HEK293 (cell line): ENCODE measurements at regions not wholly inside any gene's neighbourhood (a gene's known extent, or its start where the extent isn't known, plus 50 kb on each side); places are given as distances from the start of the nearest gene placed in this dataset.

ENCODE experiments used
- CTCF ChIA-PET: fragments of 350-600 bp; formaldehyde crosslinking; extraction: SDS; loops from one replicate; lab custom pipeline; 2021; ENCODE audit warnings: antibody characterized with exemption; lab: Yijun Ruan, JAX
- POLR2A ChIA-PET: fragments of 300-600 bp; formaldehyde crosslinking; extraction: SDS; loops from one replicate; lab custom pipeline; 2020; ENCODE audit warnings: antibody characterized with exemption, inconsistent platforms; lab: Yijun Ruan, JAX
- H3K27ac ChIP-seq: fragments of 200-500 bp; sonication (Bioruptor generic); 2 replicates; pipeline ENCODE4 v1.5.1; 2014; ENCODE audit warnings: low read depth, low read length, control low read depth, inconsistent platforms; ENCODE audit errors: extremely low read depth
- H3K36me3 ChIP-seq, 2 experiments: fragments of 200-500 bp in 1 of 2; sonication (Bioruptor generic) in 1 of 2; 1 replicate in 1 of 2; 2 replicates in 1 of 2; pipeline ENCODE4 v1.5.1; 2014 to 2017; ENCODE audit warnings: inconsistent platforms in 2 of 2, low read length in 2 of 2; ENCODE audit not compliant: control insufficient read depth in 2 of 2, insufficient read depth in 1 of 2
- H3K4me1 ChIP-seq: fragments of 200-500 bp; sonication (Bioruptor generic); 2 replicates; pipeline ENCODE4 v1.5.1; 2014; ENCODE audit warnings: mild to moderate bottlenecking, low read length, inconsistent platforms; ENCODE audit not compliant: control insufficient read depth, insufficient read depth
- H3K4me3 ChIP-seq: 2 replicates; pipeline ENCODE4 v1.5.1; 2011; ENCODE audit warnings: low read depth, mild to moderate bottlenecking, control low read depth, low read length, moderate library complexity
- H3K9me3 ChIP-seq: fragments of 200-500 bp; sonication (Bioruptor generic); 2 replicates; pipeline ENCODE4 v1.5.1; 2014; ENCODE audit warnings: low read depth, low read length, inconsistent platforms; ENCODE audit not compliant: control insufficient read depth, insufficient read depth
- GLIS1 ChIP-seq: fragments of 450-650 bp; formaldehyde crosslinking; IDR thresholded peaks from 2 replicates; pipeline ENCODE4 v1.5.1; 2016; ENCODE audit warnings: missing biosample characterization, missing genetic modification characterization
- GLIS2 ChIP-seq: fragments of 450-650 bp; formaldehyde crosslinking; IDR thresholded peaks from 2 replicates; pipeline ENCODE4 v1.5.1; 2016; ENCODE audit warnings: missing biosample characterization, missing genetic modification characterization
- ZBTB17 ChIP-seq: fragments of 450-650 bp; formaldehyde crosslinking; IDR thresholded peaks from 2 replicates; pipeline ENCODE4 v1.5.1; 2016; ENCODE audit warnings: missing biosample characterization, missing genetic modification characterization
- ZFHX2 ChIP-seq: fragments of 450-650 bp; formaldehyde crosslinking; conservative IDR thresholded peaks from 2 replicates; pipeline ENCODE4 v1.5.1; 2016; ENCODE audit warnings: missing biosample characterization, missing genetic modification characterization
- ZNF132 ChIP-seq: fragments of 450-650 bp; formaldehyde crosslinking; IDR thresholded peaks from 2 replicates; pipeline ENCODE4 v1.5.1; 2017; ENCODE audit warnings: missing biosample characterization, missing genetic modification characterization, borderline replicate concordance
- ZNF138 ChIP-seq: fragments of 450-650 bp; formaldehyde crosslinking; IDR thresholded peaks from 2 replicates; pipeline ENCODE4 v1.5.1; 2016; ENCODE audit warnings: missing biosample characterization, missing genetic modification characterization, borderline replicate concordance
- ZNF184 ChIP-seq: fragments of 450-650 bp; IDR thresholded peaks from 2 replicates; pipeline ENCODE4 v1.5.1; 2018; ENCODE audit warnings: missing biosample characterization, mild to moderate bottlenecking, missing genetic modification characterization
- ZNF366 ChIP-seq: fragments of 450-650 bp; formaldehyde crosslinking; conservative IDR thresholded peaks from 2 replicates; pipeline ENCODE4 v1.5.1; 2016; ENCODE audit warnings: missing biosample characterization, missing genetic modification characterization
- ZNF585B ChIP-seq: fragments of 450-650 bp; formaldehyde crosslinking; IDR thresholded peaks from 2 replicates; pipeline ENCODE4 v1.5.1; 2016; ENCODE audit warnings: missing biosample characterization, missing genetic modification characterization
- ZNF626 ChIP-seq: fragments of 450-650 bp; sonication (Bioruptor Pico); formaldehyde crosslinking; IDR thresholded peaks from 2 replicates; pipeline ENCODE4 v1.5.1; 2018; ENCODE audit warnings: missing biosample characterization, missing genetic modification characterization, inconsistent platforms
- ZNF654 ChIP-seq: fragments of 450-650 bp; formaldehyde crosslinking; IDR thresholded peaks from 2 replicates; pipeline ENCODE4 v1.5.1; 2016; ENCODE audit warnings: low read depth, missing biosample characterization, missing genetic modification characterization
- ZNF658 ChIP-seq: fragments of 450-650 bp; formaldehyde crosslinking; IDR thresholded peaks from 2 replicates; pipeline ENCODE4; 2016; ENCODE audit warnings: missing biosample characterization, missing genetic modification characterization
- ZNF707 ChIP-seq: fragments of 450-650 bp; formaldehyde crosslinking; IDR thresholded peaks from 2 replicates; pipeline ENCODE4 v1.5.1; 2016; ENCODE audit warnings: missing biosample characterization, missing genetic modification characterization
- ZNF768 ChIP-seq: fragments of 450-650 bp; formaldehyde crosslinking; IDR thresholded peaks from 2 replicates; pipeline ENCODE4 v1.5.1; 2018; ENCODE audit warnings: missing biosample characterization, mild to moderate bottlenecking, missing genetic modification characterization
- ZNF843 ChIP-seq: fragments of 450-650 bp; formaldehyde crosslinking; IDR thresholded peaks from 2 replicates; pipeline ENCODE4 v1.5.1; 2016; ENCODE audit warnings: missing biosample characterization, missing genetic modification characterization
- ZSCAN30 ChIP-seq: fragments of 450-650 bp; IDR thresholded peaks from 2 replicates; pipeline ENCODE4 v1.5.1; 2018; ENCODE audit warnings: missing biosample characterization, mild to moderate bottlenecking, missing genetic modification characterization, moderate library complexity
- TF ChIP-seq, protein P1 (sequence below): fragments of 450-650 bp; formaldehyde crosslinking; IDR thresholded peaks from 2 replicates; pipeline ENCODE4 v1.5.1; 2016; ENCODE audit warnings: missing biosample characterization, missing genetic modification characterization, borderline replicate concordance
- TF ChIP-seq, protein P2 (sequence below): fragments of 450-650 bp; formaldehyde crosslinking; conservative IDR thresholded peaks from 2 replicates; pipeline ENCODE4 v1.5.1; 2016; ENCODE audit warnings: low read depth, missing biosample characterization, missing genetic modification characterization
- TF ChIP-seq, protein P3 (sequence below): fragments of 450-650 bp; formaldehyde crosslinking; IDR thresholded peaks from 2 replicates; pipeline ENCODE4 v1.5.1; 2016; ENCODE audit warnings: missing biosample characterization, missing genetic modification characterization

DNA sequence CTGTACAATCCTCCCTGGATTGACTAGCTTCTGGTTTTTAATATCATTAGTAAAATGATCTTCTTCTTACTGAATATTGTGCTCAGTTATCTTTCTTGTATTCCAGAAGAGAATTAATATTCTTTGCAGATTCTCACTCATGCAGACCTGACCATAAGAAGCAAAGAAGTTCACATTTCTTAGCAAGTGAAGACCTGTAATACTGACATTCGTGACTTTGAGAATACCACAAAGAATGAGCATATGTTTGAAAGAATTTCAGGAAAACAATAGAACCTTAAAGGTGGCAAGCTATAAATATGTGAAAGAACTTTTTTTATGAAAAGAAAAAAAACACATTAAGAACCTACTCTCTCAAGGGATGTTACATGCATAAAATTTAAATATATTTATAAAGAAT is 371.6 kb downstream of the JRKL start:
- Histone ChIP-seq H3K27ac (no peak overlapping the region), H3K4me1 (no peaks in the 10 kb centered on the region), H3K4me3 (no peak overlapping the region), H3K36me3 (no peaks in the 10 kb centered on the region), H3K9me3 (no peaks in the 10 kb centered on the region)
- CTCF ChIA-PET, result no interaction called here
- TF ChIP-seq, protein P1, sequence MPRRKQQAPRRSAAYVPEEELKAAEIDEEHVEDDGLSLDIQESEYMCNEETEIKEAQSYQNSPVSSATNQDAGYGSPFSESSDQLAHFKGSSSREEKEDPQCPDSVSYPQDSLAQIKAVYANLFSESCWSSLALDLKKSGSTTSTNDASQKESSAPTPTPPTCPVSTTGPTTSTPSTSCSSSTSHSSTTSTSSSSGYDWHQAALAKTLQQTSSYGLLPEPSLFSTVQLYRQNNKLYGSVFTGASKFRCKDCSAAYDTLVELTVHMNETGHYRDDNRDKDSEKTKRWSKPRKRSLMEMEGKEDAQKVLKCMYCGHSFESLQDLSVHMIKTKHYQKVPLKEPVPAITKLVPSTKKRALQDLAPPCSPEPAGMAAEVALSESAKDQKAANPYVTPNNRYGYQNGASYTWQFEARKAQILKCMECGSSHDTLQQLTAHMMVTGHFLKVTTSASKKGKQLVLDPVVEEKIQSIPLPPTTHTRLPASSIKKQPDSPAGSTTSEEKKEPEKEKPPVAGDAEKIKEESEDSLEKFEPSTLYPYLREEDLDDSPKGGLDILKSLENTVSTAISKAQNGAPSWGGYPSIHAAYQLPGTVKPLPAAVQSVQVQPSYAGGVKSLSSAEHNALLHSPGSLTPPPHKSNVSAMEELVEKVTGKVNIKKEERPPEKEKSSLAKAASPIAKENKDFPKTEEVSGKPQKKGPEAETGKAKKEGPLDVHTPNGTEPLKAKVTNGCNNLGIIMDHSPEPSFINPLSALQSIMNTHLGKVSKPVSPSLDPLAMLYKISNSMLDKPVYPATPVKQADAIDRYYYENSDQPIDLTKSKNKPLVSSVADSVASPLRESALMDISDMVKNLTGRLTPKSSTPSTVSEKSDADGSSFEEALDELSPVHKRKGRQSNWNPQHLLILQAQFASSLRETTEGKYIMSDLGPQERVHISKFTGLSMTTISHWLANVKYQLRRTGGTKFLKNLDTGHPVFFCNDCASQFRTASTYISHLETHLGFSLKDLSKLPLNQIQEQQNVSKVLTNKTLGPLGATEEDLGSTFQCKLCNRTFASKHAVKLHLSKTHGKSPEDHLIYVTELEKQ (tag by site-specific recombination), result no peak
- TF ChIP-seq ZBTB17 (tag by site-specific recombination) (no peak), ZNF184 (no peak), ZNF585B (no peak), ZNF138 (tag by site-specific recombination) (no peak), ZSCAN30 (tag by site-specific recombination) (no peak), ZNF626 (tag by site-specific recombination) (no peak), ZNF707 (no peak), ZNF654 (tag by site-specific recombination) (no peak), ZFHX2 (tag by site-specific recombination) (no peak), ZNF658 (no peak), GLIS2 (tag by site-specific recombination) (no peak), GLIS1 (tag by site-specific recombination) (no peak), ZNF768 (tag by site-specific recombination) (no peak), ZNF843 (no peak), ZNF366 (tag by site-specific recombination) (no peak), ZNF132 (tag by site-specific recombination) (no peak)
- TF ChIP-seq, protein P2, sequence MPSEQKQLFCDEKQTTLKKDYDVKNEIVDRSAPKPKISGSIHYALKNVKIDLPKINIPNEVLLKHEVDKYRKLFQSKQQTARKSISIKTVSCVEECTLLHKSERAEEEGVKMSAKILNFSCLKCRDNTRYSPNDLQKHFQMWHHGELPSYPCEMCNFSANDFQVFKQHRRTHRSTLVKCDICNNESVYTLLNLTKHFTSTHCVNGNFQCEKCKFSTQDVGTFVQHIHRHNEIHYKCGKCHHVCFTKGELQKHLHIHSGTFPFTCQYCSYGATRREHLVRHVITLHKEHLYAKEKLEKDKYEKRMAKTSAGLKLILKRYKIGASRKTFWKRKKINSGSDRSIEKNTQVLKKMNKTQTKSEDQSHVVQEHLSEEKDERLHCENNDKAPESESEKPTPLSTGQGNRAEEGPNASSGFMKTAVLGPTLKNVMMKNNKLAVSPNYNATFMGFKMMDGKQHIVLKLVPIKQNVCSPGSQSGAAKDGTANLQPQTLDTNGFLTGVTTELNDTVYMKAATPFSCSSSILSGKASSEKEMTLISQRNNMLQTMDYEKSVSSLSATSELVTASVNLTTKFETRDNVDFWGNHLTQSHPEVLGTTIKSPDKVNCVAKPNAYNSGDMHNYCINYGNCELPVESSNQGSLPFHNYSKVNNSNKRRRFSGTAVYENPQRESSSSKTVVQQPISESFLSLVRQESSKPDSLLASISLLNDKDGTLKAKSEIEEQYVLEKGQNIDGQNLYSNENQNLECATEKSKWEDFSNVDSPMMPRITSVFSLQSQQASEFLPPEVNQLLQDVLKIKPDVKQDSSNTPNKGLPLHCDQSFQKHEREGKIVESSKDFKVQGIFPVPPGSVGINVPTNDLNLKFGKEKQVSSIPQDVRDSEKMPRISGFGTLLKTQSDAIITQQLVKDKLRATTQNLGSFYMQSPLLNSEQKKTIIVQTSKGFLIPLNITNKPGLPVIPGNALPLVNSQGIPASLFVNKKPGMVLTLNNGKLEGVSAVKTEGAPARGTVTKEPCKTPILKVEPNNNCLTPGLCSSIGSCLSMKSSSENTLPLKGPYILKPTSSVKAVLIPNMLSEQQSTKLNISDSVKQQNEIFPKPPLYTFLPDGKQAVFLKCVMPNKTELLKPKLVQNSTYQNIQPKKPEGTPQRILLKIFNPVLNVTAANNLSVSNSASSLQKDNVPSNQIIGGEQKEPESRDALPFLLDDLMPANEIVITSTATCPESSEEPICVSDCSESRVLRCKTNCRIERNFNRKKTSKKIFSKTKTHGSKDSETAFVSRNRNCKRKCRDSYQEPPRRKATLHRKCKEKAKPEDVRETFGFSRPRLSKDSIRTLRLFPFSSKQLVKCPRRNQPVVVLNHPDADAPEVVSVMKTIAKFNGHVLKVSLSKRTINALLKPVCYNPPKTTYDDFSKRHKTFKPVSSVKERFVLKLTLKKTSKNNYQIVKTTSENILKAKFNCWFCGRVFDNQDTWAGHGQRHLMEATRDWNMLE (tag by site-specific recombination), result no peak
- TF ChIP-seq, protein P3, sequence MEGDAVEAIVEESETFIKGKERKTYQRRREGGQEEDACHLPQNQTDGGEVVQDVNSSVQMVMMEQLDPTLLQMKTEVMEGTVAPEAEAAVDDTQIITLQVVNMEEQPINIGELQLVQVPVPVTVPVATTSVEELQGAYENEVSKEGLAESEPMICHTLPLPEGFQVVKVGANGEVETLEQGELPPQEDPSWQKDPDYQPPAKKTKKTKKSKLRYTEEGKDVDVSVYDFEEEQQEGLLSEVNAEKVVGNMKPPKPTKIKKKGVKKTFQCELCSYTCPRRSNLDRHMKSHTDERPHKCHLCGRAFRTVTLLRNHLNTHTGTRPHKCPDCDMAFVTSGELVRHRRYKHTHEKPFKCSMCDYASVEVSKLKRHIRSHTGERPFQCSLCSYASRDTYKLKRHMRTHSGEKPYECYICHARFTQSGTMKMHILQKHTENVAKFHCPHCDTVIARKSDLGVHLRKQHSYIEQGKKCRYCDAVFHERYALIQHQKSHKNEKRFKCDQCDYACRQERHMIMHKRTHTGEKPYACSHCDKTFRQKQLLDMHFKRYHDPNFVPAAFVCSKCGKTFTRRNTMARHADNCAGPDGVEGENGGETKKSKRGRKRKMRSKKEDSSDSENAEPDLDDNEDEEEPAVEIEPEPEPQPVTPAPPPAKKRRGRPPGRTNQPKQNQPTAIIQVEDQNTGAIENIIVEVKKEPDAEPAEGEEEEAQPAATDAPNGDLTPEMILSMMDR (tag by site-specific recombination), result no peak
- POLR2A ChIA-PET, result no interaction called here
